CD14-positive monocyte (primary cell): ENCODE measurements at regions not wholly inside any gene's neighbourhood (a gene's known extent, or its start where the extent isn't known, plus 50 kb on each side); places are given as distances from the start of the nearest gene placed in this dataset.

Experiments
- DNase-seq, 3 donors: peaks; one replicate each; pipeline ENCODE4 v3.0.0-alpha.2; 2011 to 2022
- H2AFZ ChIP-seq: 2 replicates; pipeline ENCODE4 v1.6.0; 2012; ENCODE audit warnings: mild to moderate bottlenecking, low read depth, low read length, inconsistent platforms; ENCODE audit not compliant: insufficient read depth, poor library complexity, severe bottlenecking
- H3K27ac ChIP-seq, 2 donors: 1 replicate in 1 of 2; 2 replicates in 1 of 2; pipeline ENCODE4 v1.5.1; 2012 to 2013; ENCODE audit warnings: low read length in 2 of 2, control low read depth in 1 of 2, inconsistent platforms in 1 of 2, low read depth in 1 of 2, mild to moderate bottlenecking in 1 of 2
- H3K27me3 ChIP-seq, 2 donors: one replicate each; pipeline versions ENCODE4 v1.6.0 to v1.6.1; 2011 to 2013; ENCODE audit warnings: low read length in 2 of 2; ENCODE audit not compliant: control insufficient read depth in 2 of 2, insufficient read depth in 2 of 2
- H3K36me3 ChIP-seq, 2 donors: replicated peaks in 1 of 2; 1 replicate in 1 of 2; 2 replicates in 1 of 2; pipeline versions ENCODE4 v1.5.1 to v1.6.1; 2012 to 2013; ENCODE audit warnings: low read length in 2 of 2, control low read depth in 1 of 2, inconsistent platforms in 1 of 2, mild to moderate bottlenecking in 1 of 2; ENCODE audit not compliant: insufficient read depth in 2 of 2, control insufficient read depth in 1 of 2
- H3K4me1 ChIP-seq, 2 donors: 1 replicate in 1 of 2; 2 replicates in 1 of 2; pipeline versions ENCODE4 v1.5.1 to v1.6.1; 2012 to 2013; ENCODE audit warnings: low read length in 2 of 2, control low read depth in 1 of 2, inconsistent platforms in 1 of 2, mild to moderate bottlenecking in 1 of 2, moderate library complexity in 1 of 2; ENCODE audit not compliant: insufficient read depth in 2 of 2, control insufficient read depth in 1 of 2
- H3K4me2 ChIP-seq: replicated peaks from 2 replicates; pipeline ENCODE3; 2012; ENCODE audit warnings: low read length, moderate library complexity, mild to moderate bottlenecking; ENCODE audit not compliant: poor library complexity, severe bottlenecking; ENCODE audit errors: extremely low read depth
- H3K4me3 ChIP-seq, 3 experiments: fragments of 200-600 bp in 1 of 3; sonication (generic) in 1 of 3; replicated peaks in 1 of 3; 1 replicate in 2 of 3; 2 replicates in 1 of 3; pipeline ENCODE4 v1.5.1; 2011 to 2013; ENCODE audit warnings: low read length in 3 of 3, mild to moderate bottlenecking in 3 of 3, control low read depth in 2 of 3, low read depth in 2 of 3, inconsistent platforms in 1 of 3, moderate library complexity in 1 of 3
- H3K79me2 ChIP-seq: 2 replicates; pipeline ENCODE4 v1.6.0; 2012; ENCODE audit warnings: mild to moderate bottlenecking, control low read depth, inconsistent platforms, low read length, moderate library complexity; ENCODE audit not compliant: insufficient read depth
- H3K9ac ChIP-seq: 2 replicates; pipeline ENCODE4 v1.6.0; 2017; ENCODE audit warnings: low read length, mild to moderate bottlenecking; ENCODE audit not compliant: insufficient read depth, poor library complexity, severe bottlenecking
- H3K9me3 ChIP-seq, 2 donors: replicated peaks in 1 of 2; 1 replicate in 1 of 2; 2 replicates in 1 of 2; pipeline versions ENCODE4 v1.5.1 to v1.6.1; 2012 to 2013; ENCODE audit warnings: low read length in 2 of 2, control low read depth in 1 of 2; ENCODE audit not compliant: control insufficient read depth in 1 of 2, insufficient read depth in 1 of 2
- H4K20me1 ChIP-seq: 2 replicates; pipeline ENCODE4 v1.6.0; 2012; ENCODE audit warnings: mild to moderate bottlenecking, low read length, control low read depth, moderate library complexity; ENCODE audit not compliant: insufficient read depth
- H3K27ac Mint-ChIP-seq, 7 donors: one replicate each; pipeline ENCODE4 v1.8.0; 2020; ENCODE audit warnings: mild to moderate bottlenecking in 7 of 7, mixed read lengths in 7 of 7, moderate library complexity in 6 of 7, inconsistent platforms in 2 of 7
- H3K27me3 Mint-ChIP-seq, 3 donors: one replicate each; pipeline ENCODE4 v1.8.0; 2021 to 2022; ENCODE audit warnings: low read depth in 3 of 3, mild to moderate bottlenecking in 3 of 3, mixed read lengths in 3 of 3, moderate library complexity in 3 of 3, inconsistent platforms in 1 of 3
- H3K36me3 Mint-ChIP-seq, 2 donors: one replicate each; pipeline ENCODE4 v1.8.0; 2020; ENCODE audit warnings: mixed read lengths in 2 of 2, inconsistent platforms in 1 of 2, mild to moderate bottlenecking in 1 of 2
- H3K4me1 Mint-ChIP-seq: one replicate; pipeline ENCODE4 v1.8.0; 2020; ENCODE audit warnings: mild to moderate bottlenecking, mixed read lengths
- H3K4me3 Mint-ChIP-seq, 2 donors: one replicate each; pipeline ENCODE4 v1.8.0; 2020; ENCODE audit warnings: mild to moderate bottlenecking in 2 of 2, mixed read lengths in 2 of 2, moderate library complexity in 1 of 2
- H3K9me3 Mint-ChIP-seq, 7 donors: one replicate each; pipeline ENCODE4 v1.8.0; 2020 to 2022; ENCODE audit warnings: mixed read lengths in 7 of 7, mild to moderate bottlenecking in 6 of 7, moderate library complexity in 6 of 7, inconsistent platforms in 2 of 7
- WGBS: methylation state at CpG from one replicate; pipeline ENCODE4 v1.1.5; 2013; ENCODE audit warnings: missing lambda C conversion rate; ENCODE audit not compliant: insufficient coverage; 5-methylcytosine and 5-hydroxymethylcytosine counted together
- intact Hi-C, 2 donors: fragments of 100-400 bp; cut with micrococcal nuclease; formaldehyde crosslinking; loops; one replicate each; pipeline versions ENCODE4 v1.15.0 to v1.15.1; 2023
- TF ChIP-seq, protein P1 (sequence below): fragments of 200-600 bp; IDR thresholded peaks from one replicate; pipeline ENCODE4 v1.8.0; 2022; ENCODE audit warnings: antibody characterized with exemption, mild to moderate bottlenecking

GRCh38 chr5:20368571-20369517 lies 380.8 kb upstream of the CDH18 start:
- no peak overlapping the region for H2AFZ ChIP-seq
- H3K27ac ChIP-seq, result no peak overlapping the region
- H3K4me3 ChIP-seq, result no peak overlapping the region
- H3K27ac Mint-ChIP-seq, result no peak overlapping the region
- no peaks in the 10 kb centered on the region for H3K27me3 ChIP-seq
- H3K4me1 ChIP-seq, result no peaks in the 10 kb centered on the region
- no peak for DNase-seq
- intact Hi-C loops, result no loop called here
- no peaks in the 10 kb centered on the region for H4K20me1 ChIP-seq
- no peak overlapping the region for H3K9ac ChIP-seq
- H3K36me3 ChIP-seq, result no peaks in the 10 kb centered on the region
- WGBS, result no CpG with 5 or more reads among the region's 3 CpGs
- peaks cover 0 to 3% (median 2%) of the 10 kb centered on the region in 7 donors for H3K9me3 Mint-ChIP-seq
- TF ChIP-seq, protein P1, sequence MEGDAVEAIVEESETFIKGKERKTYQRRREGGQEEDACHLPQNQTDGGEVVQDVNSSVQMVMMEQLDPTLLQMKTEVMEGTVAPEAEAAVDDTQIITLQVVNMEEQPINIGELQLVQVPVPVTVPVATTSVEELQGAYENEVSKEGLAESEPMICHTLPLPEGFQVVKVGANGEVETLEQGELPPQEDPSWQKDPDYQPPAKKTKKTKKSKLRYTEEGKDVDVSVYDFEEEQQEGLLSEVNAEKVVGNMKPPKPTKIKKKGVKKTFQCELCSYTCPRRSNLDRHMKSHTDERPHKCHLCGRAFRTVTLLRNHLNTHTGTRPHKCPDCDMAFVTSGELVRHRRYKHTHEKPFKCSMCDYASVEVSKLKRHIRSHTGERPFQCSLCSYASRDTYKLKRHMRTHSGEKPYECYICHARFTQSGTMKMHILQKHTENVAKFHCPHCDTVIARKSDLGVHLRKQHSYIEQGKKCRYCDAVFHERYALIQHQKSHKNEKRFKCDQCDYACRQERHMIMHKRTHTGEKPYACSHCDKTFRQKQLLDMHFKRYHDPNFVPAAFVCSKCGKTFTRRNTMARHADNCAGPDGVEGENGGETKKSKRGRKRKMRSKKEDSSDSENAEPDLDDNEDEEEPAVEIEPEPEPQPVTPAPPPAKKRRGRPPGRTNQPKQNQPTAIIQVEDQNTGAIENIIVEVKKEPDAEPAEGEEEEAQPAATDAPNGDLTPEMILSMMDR, result no peak
- no peak overlapping the region for H3K4me3 Mint-ChIP-seq
- no peaks in the 10 kb centered on the region for H3K79me2 ChIP-seq
- H3K27me3 Mint-ChIP-seq, result peaks cover 0 to 2% (median 0%) of the 10 kb centered on the region in 3 donors
- H3K4me2 ChIP-seq, result no peak overlapping the region
- H3K4me1 Mint-ChIP-seq, result no peaks in the 10 kb centered on the region
- H3K36me3 Mint-ChIP-seq, result no peaks in the 10 kb centered on the region
- no peaks in the 10 kb centered on the region for H3K9me3 ChIP-seq

- no peaks in the 10 kb centered on the region for H4K20me1 ChIP-seq
- H2AFZ ChIP-seq, result no peak overlapping the region
- H3K4me2 ChIP-seq, result no peak overlapping the region
- H3K9ac ChIP-seq, result no peak overlapping the region
- H3K36me3 Mint-ChIP-seq, result no peaks in the 10 kb centered on the region
- intact Hi-C loops, result no loop called here
- H3K4me1 ChIP-seq, result no peaks in the 10 kb centered on the region
- no peak overlapping the region for H3K27ac ChIP-seq
- H3K9me3 Mint-ChIP-seq, result peaks cover 0 to 3% (median 3%) of the 10 kb centered on the region in 7 donors
- H3K4me1 Mint-ChIP-seq, result no peaks in the 10 kb centered on the region
- no peaks in the 10 kb centered on the region for H3K36me3 ChIP-seq
- no peak overlapping the region for H3K4me3 ChIP-seq
- H3K27me3 ChIP-seq, result no peaks in the 10 kb centered on the region
- TF ChIP-seq, protein P1, result no peak
- H3K27ac Mint-ChIP-seq, result no peak overlapping the region
- H3K79me2 ChIP-seq, result no peaks in the 10 kb centered on the region
- no peak for DNase-seq
- 100% methylated on average over 1 of the region's 5 CpGs for WGBS
- H3K4me3 Mint-ChIP-seq, result no peak overlapping the region
- no peaks in the 10 kb centered on the region for H3K9me3 ChIP-seq
- peaks cover 0 to 2% (median 0%) of the 10 kb centered on the region in 3 donors for H3K27me3 Mint-ChIP-seq
Measured at GRCh38 chr5:20367178-20367577, 379.2 kb upstream of the CDH18 start.
